NCI-H1436 (cell line): ENCODE measurements at regions not wholly inside any gene's neighbourhood (a gene's known extent, or its start where the extent isn't known, plus 50 kb on each side); places are given as distances from the start of the nearest gene placed in this dataset.
"Not testable (repeated sequence)": the region's sequence is repeated elsewhere in the genome, so short reads cannot be mapped to it uniquely, and the experiment has no call there.

Experiments used
- DNase-seq: peaks from one replicate; lab custom pipeline; 2025; lab: John Stamatoyannopoulos, UW

GRCh38 chr15:56808160-56808559, 74.9 kb upstream of the ZNF280D start:
- DNase-seq: no peak

GRCh38 chr15:56806148-56806536, 72.8 kb upstream of the ZNF280D start:
- no peak for DNase-seq

GRCh38 chr15:56805466-56806147, 72.3 kb upstream of the ZNF280D start:
- DNase-seq: no peak

GRCh38 chr15:56804938-56805337, 71.6 kb upstream of the ZNF280D start:
- DNase-seq: no peak

GRCh38 chr15:56804279-56804678, 71.0 kb upstream of the ZNF280D start:
- DNase-seq: no peak

- DNase-seq: no peak
These were observed 68.9 kb upstream of the ZNF280D start for GRCh38 chr15:56802161-56802560.

GRCh38 chr15:56798639-56799038, 65.3 kb upstream of the ZNF280D start:
- DNase-seq: no peak

- DNase-seq: no peak
These were observed 64.5 kb upstream of the ZNF280D start for GRCh38 chr15:56797720-56798275.

- DNase-seq: no peak
These were observed 62.2 kb upstream of the ZNF280D start for GRCh38 chr15:56795502-56795901.

- no peak for DNase-seq
These were observed 61.4 kb upstream of the ZNF280D start for GRCh38 chr15:56794553-56795329.

- DNase-seq: no peak
These were observed 60.9 kb upstream of the ZNF280D start for GRCh38 chr15:56794165-56794552.

GRCh38 chr15:56792211-56792610, 58.9 kb upstream of the ZNF280D start:
- no peak for DNase-seq

- not testable (repeated sequence) for DNase-seq
These were observed 58.2 kb upstream of the ZNF280D start for GRCh38 chr15:56791521-56791920.

- no peak for DNase-seq
These were observed 55.0 kb upstream of the ZNF280D start for GRCh38 chr15:56788359-56788758.

- no peak for DNase-seq
These were observed 53.7 kb upstream of the ZNF280D start for GRCh38 chr15:56786966-56787365.

GRCh38 chr15:56783857-56784661, 50.8 kb upstream of the ZNF280D start:
- no peak for DNase-seq

GRCh38 chr15:56783156-56783856, 50.0 kb upstream of the ZNF280D start:
- DNase-seq: no peak
